TTC549 (cell line): ENCODE measurements at regions not wholly inside any gene's neighbourhood (a gene's known extent, or its start where the extent isn't known, plus 50 kb on each side); places are given as distances from the start of the nearest gene placed in this dataset.

Experiments
- FAIRE-seq: peaks from 2 replicates; lab custom pipeline; 2012; peaks lifted over from hg19 to GRCh38; lab: Jason Lieb, UNC

DNA sequence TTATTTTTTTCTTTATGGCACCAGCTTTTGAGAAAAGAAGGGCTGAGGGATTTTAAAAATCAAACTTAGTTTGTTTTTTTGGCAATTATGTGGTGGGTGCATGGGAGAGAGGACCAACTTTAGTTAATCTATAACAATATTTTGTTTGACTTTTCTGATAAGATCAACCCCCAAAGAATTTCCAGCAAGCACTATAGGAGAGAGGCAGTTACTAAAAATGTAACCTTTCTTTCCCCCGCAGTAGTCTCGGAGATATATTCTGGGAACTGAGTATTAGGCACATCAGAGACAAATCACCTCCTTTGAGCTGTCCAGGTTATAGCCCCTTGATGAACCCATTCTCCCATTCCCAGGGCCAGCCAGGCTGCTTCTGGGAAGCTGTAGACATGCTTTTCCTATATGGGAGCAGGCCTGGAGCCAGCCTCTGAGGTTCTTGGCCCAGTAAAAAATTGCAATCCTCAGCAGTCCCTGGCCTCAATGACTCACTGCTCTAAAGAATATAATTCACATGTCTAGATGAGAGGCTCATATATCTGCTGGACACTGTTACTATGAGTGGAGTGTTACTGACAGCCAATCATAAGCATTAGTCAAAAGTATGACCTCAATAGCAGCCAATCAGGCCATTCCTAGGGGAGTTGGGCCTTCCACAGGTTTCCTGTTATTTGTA lies 138.3 kb upstream of the AGBL1 start:
- no peak for FAIRE-seq

DNA sequence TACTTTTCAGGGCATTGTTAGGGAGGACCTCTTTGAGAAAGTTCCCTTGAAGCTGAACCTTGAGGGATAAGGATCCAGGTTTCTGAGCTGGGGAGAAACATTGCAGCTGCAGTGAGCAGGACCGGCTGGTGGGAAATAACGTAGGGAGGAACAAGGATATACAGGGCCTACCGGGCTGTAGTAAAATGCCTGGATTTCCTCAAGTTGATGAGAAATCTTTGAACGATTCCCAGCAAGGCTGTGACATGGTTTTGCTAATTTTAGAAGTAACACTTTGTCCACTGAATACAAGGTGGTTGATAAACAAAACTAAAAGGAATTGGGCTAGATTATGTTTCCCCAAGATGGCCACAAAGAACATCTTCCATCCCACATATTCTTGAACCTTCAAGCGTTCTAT lies 137.0 kb upstream of the AGBL1 start:
- FAIRE-seq, result no peak

DNA sequence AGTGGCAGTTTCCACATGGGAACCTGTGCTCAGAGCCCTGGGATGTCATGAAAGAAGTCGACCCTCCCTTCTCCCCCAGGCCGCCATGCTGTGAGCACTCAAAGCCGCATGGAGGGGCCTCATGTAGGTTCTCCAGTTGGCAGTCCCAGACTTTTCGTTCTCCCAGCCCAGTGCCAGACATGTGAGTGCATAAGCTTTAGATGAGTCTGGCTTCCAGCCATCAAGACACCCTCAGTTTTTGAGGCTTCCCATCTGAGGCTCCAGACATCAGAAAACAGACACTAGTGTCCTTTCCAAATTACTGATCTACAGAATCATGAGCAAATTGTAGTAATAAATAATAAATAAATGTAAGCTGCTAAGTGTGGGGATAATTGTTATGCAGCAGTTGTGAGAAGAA lies 136.5 kb upstream of the AGBL1 start:
- FAIRE-seq, result no peak

DNA sequence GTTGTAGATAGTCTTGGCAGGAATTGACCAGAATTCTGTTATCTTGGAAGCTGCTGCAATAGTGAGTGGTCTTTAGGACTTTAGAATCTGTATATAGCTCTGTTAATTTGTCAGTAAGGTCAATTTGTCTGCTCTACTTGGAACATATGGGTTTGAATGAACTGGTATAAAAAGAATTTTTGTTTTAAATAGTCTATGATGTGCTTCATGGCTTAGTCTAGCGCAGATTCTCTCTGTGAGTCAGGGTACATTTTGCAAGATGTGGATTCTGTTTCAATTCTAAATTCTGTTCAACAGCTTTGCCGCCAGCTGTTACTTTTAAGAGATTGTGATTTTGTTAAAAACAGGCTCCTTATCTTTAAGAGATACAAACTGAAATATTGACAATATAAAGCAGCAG lies 135.9 kb upstream of the AGBL1 start:
- FAIRE-seq, result no peak

DNA sequence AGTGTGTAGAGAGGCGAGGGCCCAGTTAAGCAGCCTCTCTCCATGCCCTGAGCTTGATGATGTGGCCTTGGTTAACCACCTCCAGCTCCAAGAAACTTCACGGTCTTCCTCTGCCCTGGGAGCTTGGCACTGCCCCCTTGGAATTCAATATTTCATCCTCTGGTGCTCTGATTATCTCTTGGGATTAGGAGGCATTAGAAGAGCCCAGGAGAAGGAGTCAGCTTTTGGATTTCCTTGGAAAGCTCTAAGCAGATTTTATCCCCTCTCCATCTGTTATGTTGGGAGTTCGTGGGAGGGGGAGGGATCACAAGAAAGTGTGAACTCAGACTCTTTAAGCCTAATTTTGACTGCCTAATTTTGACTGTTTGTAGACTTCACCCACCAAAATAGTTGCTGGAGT lies 132.7 kb upstream of the AGBL1 start:
- no peak for FAIRE-seq

DNA sequence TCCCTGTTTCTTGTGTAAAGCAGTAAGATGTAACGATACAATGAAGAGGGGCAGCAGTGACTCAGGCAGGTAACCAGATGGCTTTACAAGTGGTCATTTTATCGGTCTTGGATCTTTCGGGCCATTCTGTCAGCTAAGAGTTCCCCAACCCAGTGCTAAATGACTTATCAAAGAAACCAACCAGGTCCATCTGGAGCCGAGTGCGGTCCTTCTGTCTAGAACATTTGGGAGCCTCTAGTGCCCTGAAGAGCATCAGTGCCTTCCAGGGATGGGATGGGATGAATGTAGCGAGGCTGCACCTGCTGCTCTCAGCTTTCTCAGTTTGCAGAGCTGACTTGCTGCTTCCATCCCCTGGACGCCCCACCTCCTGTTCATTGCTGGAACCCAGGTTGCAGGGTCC lies 131.7 kb upstream of the AGBL1 start:
- FAIRE-seq, result no peak

DNA sequence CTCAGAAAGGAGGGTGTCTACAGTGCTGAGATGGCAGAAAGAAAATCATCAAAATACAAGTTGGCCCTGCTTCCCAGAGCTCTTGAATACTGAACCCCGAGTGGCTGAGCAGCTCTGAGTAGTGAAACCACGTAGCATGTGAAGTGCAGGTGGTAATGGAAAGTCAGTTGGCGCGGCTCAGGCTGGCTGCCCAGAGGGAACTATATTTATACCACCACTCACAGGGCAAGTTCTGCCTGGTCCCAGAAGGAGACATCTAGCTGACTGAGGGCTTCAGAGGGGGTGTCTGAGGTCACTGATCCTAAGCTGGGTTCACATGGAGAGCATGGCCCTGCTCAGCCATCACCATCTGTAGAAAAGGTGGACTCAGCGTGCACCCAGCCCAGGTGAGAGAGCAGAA lies 129.6 kb upstream of the AGBL1 start:
- FAIRE-seq, result no peak

DNA sequence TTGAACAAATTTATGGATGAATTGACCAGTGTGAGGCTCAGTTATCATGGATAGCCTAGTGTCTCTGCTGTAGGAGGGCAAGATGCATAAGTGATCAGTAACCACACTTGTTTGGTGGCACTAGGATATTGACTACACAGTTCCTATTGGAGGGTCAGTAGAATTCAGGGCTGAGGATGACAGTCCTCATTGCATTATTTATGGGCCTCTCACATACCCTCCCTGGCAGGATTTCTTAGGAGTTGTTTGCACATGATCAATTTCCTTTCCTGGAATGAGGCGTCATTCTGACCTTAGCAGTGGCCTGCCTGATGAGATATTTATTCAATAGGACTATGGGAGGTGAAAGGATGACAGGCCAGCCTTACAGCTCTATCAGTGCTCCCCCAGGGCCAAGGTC lies 125.1 kb upstream of the AGBL1 start:
- no peak for FAIRE-seq

DNA sequence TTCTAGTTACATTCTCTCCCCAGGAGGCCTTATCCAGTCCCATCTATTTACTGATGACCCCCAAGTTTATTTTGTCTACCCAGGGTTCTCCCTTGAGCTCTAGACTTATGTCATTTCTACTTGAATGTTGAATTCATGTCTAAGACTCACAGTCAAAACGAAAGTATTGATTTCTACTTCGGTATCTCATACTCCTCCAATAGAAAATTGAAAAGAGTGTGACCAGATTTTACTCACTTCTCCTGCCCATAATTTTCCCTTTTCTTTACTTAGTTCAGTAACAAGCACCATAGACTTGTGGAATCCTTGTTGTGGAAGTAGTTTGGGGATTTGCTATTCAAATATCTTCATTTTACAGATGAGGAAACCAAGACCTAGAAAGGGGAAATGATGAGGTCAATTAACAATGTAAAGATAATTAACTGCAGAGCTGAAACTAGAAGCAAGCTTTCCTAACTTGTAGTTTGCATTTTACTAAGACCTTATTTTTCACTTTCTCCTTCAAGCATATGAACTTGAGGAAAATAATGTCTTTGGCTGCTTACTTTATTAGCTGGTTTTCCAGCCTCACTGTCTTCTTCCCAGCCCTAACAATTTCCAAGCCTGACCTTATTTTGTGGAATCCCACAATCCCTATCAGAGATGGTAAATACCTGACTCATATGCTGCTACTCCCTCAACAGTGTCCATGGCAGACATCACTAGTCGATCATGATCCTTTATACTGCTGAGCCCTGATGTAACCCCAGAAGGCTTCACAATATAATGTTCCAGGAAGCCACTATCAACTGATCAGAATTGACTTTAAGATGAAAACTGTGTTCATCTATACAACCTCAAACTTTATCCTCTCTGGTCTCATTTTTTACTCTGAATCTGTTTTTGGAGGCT lies 123.9 kb upstream of the AGBL1 start:
- FAIRE-seq, result no peak

DNA sequence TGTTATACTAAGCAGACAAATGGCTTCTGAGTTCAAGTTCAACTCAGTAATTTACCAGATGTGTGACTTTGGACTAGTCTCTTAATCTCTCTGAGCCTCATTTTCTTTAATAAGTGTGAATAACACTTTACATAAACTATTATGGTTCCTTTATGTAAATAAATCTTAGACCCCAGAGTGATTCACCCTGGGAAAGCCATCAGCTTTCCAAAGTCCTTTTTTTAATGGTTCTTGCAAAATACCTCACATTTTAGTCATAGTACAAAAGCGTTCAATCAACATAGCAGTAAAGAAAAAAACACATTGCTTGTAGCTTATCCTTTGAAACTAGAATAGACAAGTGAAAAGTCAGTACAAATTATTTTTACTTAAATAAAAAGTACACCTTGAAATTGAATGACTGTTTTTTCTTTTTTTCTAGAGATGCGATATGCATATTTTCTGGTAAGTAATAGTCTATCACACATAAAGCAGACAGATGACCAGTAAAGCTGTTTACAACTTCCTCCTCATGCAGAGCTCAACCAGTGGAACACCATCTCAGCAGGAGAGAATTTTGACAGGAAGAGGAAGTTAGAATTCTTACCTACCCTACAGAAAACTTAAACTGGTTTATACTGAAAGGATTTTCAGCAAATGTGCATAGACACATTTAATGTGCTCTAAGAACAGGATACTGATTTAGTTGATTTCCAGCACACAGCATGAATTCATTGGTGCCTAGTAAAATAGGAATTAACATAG lies 123.0 kb upstream of the AGBL1 start:
- FAIRE-seq, result no peak

DNA sequence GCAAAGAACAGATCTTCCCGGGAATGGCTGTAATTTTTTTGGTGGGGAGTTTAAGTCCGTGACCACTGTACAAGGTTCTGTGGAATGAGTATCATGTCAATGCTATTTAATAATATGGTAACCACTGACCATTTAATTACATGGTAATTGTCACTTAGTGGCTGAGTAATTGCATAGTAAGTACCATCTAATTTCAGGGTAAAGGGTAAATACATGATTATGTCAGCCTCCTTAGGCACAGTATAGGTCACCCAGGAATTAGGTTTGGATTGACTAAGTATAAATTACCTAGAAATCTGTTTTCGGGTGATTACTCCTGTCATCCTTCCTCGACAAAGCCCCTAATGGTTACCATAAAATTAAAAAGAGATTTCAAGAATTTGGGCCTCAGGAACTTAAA lies 120.1 kb upstream of the AGBL1 start:
- FAIRE-seq, result no peak

DNA sequence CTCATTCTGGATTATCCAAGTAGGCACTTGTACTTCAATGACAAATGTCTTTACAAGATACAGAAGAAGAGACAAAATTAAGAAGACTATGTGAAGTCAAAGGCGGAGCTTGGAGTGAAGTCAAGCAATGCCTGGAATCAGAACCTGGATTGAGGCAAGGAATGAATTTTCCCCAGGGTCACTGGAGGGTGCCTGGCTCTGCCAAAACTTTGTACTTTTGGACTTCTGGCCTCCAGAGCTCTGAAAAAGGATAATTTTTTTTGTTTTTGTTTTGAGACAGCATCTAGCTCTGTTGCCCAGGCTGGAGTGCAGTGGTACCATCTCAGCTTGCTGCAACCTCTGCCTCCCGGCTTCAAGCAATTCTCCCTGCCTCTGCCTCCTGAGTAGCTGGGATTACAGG lies 119.3 kb upstream of the AGBL1 start:
- no peak for FAIRE-seq

DNA sequence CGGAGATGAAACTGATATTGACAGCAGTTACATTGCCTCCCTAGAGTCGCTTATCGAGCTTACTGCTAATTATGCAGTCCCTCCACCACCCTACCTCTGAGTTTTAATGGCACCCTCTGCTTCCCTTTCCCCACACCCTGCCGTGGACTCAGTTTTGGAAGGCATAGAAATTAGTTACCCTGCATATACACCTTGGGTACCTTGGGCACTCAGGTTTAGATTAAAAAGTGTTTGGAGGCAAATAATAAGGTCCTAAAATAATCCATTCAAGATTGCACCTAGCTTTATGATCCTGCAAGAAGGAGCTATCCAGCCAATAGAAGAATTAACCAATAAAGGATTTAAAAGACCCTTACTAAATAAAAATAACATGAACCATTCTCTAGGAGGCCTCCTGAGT lies 117.8 kb upstream of the AGBL1 start:
- FAIRE-seq, result no peak

DNA sequence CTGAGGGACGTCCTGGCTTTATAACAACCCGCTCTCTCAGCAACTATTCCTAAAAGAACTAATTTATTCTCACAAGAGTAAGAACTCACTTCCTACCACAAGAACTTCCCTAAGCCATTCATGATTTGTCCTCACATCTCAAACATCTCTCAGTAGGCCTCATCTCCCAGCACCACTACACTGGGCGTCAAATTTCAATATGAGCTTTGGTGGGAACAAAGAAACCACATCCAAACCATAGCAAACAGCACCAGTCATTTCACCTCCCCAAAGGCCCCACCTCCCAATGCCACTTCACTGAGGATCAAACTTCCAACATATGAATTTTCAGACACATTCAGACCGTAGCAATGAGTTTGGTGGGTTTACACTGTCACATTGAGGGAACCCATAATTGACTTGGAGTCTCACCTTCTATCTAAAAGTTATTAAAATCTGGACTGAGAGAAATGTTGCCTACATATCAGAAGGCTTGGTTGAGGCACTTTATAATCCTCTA lies 116.4 kb upstream of the AGBL1 start:
- no peak for FAIRE-seq

DNA sequence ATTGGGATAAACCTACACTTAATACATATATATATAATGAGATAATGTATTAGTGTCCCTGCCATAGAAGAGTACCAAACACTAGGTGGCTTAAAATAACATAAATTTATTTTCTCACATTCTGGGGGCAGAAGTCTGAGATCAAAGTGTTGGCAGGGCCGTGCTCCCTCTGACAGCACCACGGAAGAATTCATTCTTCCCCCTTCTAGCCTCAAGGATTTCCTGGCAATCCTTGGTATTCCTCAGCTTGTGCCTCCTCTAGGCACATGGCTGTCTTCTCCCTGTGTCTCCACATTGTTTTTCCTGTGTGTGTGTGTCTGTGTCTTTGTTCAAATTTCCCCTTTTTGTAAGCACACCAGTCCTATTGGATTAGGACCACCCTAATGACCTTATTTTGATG lies 115.2 kb upstream of the AGBL1 start:
- FAIRE-seq, result no peak

DNA sequence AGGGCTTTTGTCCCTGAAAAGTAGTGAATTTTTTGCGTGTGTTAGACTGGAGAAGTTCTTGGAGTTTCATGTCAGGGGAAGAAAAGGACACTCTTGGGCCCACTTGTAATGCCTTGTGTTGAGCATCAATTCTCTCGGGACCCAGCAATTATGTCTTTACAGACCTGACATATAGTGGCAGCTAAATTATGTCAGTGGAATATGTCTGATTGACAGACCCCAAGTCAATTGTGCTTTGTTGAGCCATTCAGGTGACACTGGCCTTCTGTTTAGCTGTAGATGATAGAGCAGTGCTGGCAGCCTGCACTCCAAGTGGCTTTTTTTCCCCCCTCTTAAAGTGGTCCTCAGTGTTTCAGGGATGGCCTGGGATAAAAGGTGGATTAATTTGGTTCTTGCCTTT lies 112.1 kb upstream of the AGBL1 start:
- FAIRE-seq, result no peak

DNA sequence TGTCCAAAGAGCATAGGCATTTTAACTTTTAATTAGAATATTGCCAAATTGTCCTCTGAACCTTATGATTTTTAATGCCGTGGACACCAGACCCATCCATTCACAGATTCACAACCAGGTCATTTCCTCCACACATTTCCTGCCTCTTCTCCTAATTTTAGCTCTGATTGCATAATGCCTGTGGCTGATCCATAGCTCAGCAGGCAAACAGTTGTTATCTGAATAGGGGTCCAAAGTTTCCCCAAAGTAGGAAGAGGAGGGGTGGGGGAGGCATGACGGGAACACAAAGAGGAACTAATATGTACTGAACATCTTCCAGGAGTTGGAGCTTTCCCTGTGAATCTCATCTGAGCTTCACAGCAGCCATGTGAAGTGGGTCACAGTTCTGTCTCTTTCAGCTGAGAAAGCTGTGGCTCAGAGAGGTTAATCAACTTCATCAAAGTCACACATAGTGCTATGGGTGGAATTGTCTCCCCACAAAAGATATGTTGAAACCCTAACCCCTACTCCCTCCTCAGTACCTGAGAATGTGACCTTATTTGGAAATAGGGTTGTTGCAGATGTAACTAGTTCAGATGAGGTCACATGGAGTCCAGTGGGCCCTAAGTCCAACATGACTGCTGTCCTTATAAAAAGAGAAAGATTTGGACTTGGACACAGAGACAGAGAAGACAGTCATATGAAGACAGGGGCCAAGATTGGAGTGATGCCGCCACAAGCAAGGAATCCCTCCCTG lies 106.7 kb upstream of the AGBL1 start:
- FAIRE-seq, result no peak

DNA sequence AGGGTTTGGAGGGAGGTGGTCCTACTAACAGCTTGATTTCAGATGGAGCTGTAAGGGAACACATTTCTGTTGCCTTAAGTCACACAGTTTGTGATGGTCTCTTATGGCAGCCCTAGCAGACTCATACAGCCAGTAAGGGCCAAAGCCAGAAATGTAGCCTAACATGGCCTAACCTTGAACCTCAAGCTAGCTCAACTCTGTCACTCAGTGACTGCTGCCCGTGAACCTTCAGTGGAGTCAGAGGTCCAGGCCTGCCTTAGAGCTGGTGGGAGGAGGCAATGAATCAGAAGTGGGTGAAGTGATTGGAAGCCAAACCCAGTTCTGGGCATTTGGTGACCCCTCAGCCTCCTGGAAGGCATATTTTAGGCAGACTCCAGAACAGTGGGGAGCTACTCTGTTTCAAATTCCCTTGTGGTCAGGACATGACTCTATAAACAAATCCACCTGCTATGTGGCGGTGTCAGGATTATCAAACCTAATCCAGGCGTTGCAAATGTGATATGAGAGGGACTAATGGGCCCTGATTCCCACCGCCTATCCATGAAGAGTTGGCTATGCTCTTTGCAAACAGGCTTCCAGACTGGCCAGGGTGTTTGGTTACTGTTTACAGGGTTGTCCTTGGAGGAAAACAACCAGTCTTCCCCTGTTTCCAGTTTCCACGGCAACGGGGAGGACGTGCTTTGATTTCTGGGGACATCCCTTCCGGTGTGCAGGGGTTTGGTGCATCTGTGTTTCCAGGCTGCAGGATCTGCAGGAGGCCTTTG lies 105.9 kb upstream of the AGBL1 start:
- FAIRE-seq, result no peak

DNA sequence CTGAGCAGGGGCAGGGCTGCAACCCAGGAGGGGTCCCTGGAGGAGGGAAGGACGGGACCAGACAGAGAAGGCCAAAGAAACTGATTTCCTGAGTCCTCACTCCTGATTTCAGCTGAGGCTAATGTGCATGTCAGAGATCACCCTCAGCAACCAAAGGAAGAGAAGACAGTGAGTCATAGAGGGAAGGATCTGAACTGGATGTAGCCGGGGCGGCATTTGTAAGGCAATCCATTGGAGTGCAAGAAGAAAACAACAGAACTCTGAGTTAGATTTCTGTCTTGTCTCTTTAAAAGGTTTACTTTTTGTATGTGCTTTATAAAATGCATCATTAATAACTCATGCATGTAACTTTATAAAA lies 105.3 kb upstream of the AGBL1 start:
- FAIRE-seq, result no peak

DNA sequence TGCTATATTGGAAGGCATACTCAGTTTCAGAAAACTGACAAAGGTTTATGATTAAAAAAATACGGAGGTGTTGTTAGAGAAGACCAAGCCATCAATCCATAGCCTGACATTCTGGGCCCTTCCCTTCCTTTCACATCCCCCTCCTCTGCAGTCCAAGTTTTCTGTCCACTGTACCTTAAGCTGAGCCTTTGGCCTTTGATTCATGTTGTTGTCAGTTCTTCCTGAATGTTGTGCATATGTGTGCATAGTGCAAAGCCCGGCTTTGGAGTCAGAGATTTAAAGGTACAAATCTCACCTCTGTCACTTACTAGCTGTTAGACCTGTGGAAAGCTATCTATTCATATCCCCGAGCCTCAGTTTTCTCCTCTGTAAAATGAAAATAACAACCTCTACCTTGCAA lies 104.9 kb upstream of the AGBL1 start:
- FAIRE-seq, result no peak

DNA sequence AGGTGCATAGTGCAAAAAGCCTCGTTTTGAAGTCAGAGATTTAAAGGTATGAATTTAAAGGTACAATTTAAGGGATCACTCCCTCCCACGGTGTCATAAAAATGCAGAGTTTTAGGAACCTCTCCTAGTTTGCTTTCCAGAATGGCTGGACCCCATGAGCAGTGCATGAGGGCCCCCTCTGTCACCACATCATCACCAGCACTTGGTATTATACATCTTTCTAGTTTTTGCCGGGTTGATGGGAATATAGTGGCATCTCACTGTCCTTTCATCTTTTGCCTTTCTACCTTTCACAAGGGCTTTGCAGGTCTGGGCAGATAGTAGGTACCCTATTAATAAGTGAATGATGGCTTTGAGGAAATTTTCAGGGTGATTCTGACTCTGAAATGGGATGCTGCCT lies 103.6 kb upstream of the AGBL1 start:
- no peak for FAIRE-seq

DNA sequence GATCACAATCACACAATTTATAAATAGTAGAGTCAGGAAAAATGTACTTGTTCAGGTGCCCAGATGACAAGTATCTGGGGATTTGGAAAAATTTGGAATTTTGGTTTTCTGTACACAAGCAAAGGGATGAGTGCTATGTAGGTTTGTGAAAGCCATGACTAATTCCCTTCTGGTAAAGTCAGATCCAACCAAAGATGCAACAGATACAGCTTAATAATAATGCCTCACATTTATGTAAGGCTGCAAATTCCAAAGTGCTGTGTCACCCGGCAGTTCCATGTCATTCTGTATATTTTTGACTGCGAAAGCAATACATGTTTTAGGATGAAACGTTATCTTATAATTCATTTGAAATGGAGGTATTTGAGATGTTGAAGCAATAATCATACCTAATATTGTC lies 102.7 kb upstream of the AGBL1 start:
- FAIRE-seq, result no peak
